ENCODE measurements at regions not wholly inside any gene's neighbourhood (a gene's known extent, or its start where the extent isn't known, plus 50 kb on each side); places are given as distances from the start of the nearest gene placed in this dataset.

GRCh38 chr7:42618651-42619360 lies 293.1 kb downstream of the C7orf25 start:
- no peak for TF ChIP-seq CTCF (IDR thresholded peaks at IDR 0.05; ENCODE audit: insufficient read depth, low read depth, low read length)
- TF ChIP-seq EZH2 (IDR thresholded peaks at IDR 0.05; ENCODE audit: insufficient read depth, low read length): no peak

Measured in astrocyte (in vitro differentiated cells and primary cell).